ENCODE measurements at regions not wholly inside any gene's neighbourhood (a gene's known extent, or its start where the extent isn't known, plus 50 kb on each side); places are given as distances from the start of the nearest gene placed in this dataset.

DNA sequence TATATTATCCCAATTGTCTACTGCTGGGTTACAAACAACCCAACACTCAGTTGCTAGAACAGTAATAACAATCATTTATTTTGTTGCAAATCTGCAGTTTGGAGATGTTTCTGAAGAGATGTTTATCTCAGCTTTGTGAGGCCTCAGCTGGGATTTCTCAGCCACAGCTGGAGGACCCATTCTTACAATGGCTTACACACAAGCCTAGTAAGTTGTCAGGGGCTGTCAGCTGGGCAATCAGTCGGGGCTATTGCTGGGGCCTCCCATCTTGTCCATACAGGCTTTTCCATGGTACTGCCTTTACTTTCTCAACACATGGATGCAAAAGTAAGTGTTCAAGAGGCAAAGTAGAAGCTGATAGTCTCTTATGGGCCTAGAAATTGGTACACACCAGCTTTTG, 491.7 kb upstream of the NXPH2 start:
- no peak for DNase-seq (ENCODE audit: low read depth)
- Histone ChIP-seq H3K27me3 (replicated peaks; ENCODE audit: control insufficient read depth, insufficient read depth, low read length) (no peaks in the 10 kb centered on the region), H3K9me3 (ENCODE audit: control insufficient read depth, low read length) (no peaks in the 10 kb centered on the region), H3K9ac (ENCODE audit: low read length) (no peak overlapping the region), H3K36me3 (ENCODE audit: control insufficient read depth, insufficient read depth, low read length, severe bottlenecking) (no peaks in the 10 kb centered on the region), H3K4me1 (ENCODE audit: control insufficient read depth, insufficient read depth, low read length) (no peaks in the 10 kb centered on the region), H3K4me3 (ENCODE audit: low read length) (no peak overlapping the region)

GRCh38 chr2:139271149-139271548, 491.0 kb upstream of the NXPH2 start:
- Histone ChIP-seq H3K4me3 (ENCODE audit: low read length) (no peak overlapping the region), H3K9ac (ENCODE audit: low read length) (no peak overlapping the region), H3K36me3 (ENCODE audit: control insufficient read depth, insufficient read depth, low read length, severe bottlenecking) (no peaks in the 10 kb centered on the region), H3K9me3 (ENCODE audit: control insufficient read depth, low read length) (no peaks in the 10 kb centered on the region), H3K27me3 (replicated peaks; ENCODE audit: control insufficient read depth, insufficient read depth, low read length) (no peaks in the 10 kb centered on the region), H3K4me1 (ENCODE audit: control insufficient read depth, insufficient read depth, low read length) (no peaks in the 10 kb centered on the region)
- no peak for DNase-seq (ENCODE audit: low read depth)

- Histone ChIP-seq H3K9me3 (ENCODE audit: control insufficient read depth, low read length) (no peaks in the 10 kb centered on the region), H3K9ac (ENCODE audit: low read length) (no peak overlapping the region), H3K4me1 (ENCODE audit: control insufficient read depth, insufficient read depth, low read length) (no peaks in the 10 kb centered on the region), H3K36me3 (ENCODE audit: control insufficient read depth, insufficient read depth, low read length, severe bottlenecking) (no peaks in the 10 kb centered on the region), H3K4me3 (ENCODE audit: low read length) (no peak overlapping the region), H3K27me3 (replicated peaks; ENCODE audit: control insufficient read depth, insufficient read depth, low read length) (no peaks in the 10 kb centered on the region)
- DNase-seq (ENCODE audit: low read depth), result no peak
These were observed 479.9 kb upstream of the NXPH2 start for GRCh38 chr2:139260052-139260430.

DNA sequence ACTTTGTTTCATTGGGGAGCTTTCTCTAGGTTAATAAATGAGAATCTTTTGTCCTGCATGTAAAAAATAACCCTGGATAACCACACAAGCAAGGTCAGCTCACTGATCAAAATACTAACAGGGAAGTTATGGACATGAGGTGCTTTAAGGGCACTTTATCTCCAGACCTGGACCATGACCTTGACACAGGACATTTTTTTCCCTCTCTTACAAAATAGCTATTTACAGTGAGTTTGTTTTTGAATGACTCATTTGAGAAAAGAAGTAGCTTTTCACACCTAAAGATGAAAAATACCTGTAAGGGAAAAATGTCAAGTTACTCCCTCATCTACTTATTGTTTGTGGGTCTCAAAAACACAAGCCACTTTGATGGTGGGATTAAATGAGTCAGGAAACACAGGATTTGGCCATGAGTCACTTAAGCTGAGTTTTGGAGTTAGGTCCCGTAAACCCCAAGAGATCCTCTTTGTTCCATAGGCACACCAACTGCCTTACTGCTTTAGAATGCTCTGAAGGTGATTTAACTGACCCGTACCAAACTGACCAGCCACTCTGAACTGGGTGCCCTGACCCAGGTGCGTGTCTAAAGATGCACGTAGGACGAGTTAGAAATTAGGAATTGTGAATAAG, 479.3 kb upstream of the NXPH2 start:
- Histone ChIP-seq H3K36me3 (ENCODE audit: control insufficient read depth, insufficient read depth, low read length, severe bottlenecking) (no peaks in the 10 kb centered on the region), H3K27me3 (replicated peaks; ENCODE audit: control insufficient read depth, insufficient read depth, low read length) (no peaks in the 10 kb centered on the region), H3K9ac (ENCODE audit: low read length) (no peak overlapping the region), H3K9me3 (ENCODE audit: control insufficient read depth, low read length) (no peaks in the 10 kb centered on the region), H3K4me1 (ENCODE audit: control insufficient read depth, insufficient read depth, low read length) (no peaks in the 10 kb centered on the region), H3K4me3 (ENCODE audit: low read length) (no peak overlapping the region)
- no peak for DNase-seq (ENCODE audit: low read depth)

DNA sequence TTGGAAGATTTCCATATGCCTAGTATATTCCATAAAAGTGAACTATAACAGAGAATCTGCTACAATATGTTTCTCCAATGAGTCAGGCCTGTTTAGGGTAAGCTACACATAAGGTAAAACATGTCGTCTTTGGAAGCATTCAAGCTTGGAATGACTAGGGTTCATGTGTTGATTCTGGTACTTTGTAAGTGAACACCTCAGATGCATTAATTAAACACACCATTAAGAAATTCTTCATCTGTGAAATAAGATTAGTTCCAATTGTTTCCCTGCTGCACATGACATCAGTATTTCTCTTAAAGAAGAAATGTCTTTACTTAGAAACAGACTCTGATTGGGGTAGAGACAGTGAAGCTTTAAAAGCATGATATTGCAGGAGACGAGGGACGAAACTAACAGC, 461.1 kb upstream of the NXPH2 start:
- Histone ChIP-seq H3K4me3 (ENCODE audit: low read length) (no peak overlapping the region), H3K9me3 (ENCODE audit: control insufficient read depth, low read length) (no peaks in the 10 kb centered on the region), H3K36me3 (ENCODE audit: control insufficient read depth, insufficient read depth, low read length, severe bottlenecking) (no peaks in the 10 kb centered on the region), H3K9ac (ENCODE audit: low read length) (no peak overlapping the region), H3K4me1 (ENCODE audit: control insufficient read depth, insufficient read depth, low read length) (no peaks in the 10 kb centered on the region), H3K27me3 (replicated peaks; ENCODE audit: control insufficient read depth, insufficient read depth, low read length) (no peaks in the 10 kb centered on the region)
- DNase-seq (ENCODE audit: low read depth), result no peak

DNA sequence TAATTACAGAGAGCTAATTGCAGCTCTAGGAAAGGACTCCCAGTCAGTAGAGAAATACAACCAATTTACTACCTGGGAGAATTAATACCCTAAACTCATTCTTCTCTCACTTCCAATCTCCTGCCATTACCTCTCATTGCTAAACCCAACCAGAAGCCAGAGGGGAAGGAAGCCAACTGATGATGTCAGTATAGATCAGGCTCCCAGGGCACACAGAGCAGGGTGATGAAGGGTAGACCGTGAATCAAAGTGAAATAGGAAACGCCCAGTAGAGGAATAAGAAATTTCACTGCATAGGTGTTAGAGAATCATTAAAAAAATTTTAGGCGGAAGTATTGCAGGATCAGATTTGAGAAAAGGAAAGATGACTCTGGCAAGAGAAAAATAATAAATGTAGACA, 456.8 kb upstream of the NXPH2 start:
- H3K9ac ChIP-seq (ENCODE audit: low read length), result no peak overlapping the region
- H3K36me3 ChIP-seq (ENCODE audit: control insufficient read depth, insufficient read depth, low read length, severe bottlenecking), result no peaks in the 10 kb centered on the region
- H3K9me3 ChIP-seq (ENCODE audit: control insufficient read depth, low read length), result no peaks in the 10 kb centered on the region
- H3K4me1 ChIP-seq (ENCODE audit: control insufficient read depth, insufficient read depth, low read length), result no peaks in the 10 kb centered on the region
- H3K27me3 ChIP-seq (replicated peaks; ENCODE audit: control insufficient read depth, insufficient read depth, low read length), result no peaks in the 10 kb centered on the region
- H3K4me3 ChIP-seq (ENCODE audit: low read length), result no peak overlapping the region
- DNase-seq (ENCODE audit: low read depth), result no peak

DNA sequence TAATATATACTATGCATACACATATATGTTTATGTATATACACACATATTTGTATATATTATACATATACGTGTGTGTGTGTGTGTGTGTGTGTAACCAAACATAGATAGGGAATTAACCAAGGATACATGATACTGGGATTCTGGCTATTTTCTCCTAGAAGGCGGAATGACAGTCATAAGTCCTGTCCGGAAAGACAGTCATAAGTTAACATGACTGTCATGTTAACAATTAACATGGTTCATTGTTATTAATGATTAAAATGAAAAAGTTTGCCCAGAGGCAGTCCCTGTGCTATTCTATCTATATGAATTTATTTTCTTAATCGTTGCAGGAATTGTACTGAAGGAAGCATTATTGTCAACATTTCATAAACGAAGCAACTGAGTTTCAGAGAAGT, 450.7 kb upstream of the NXPH2 start:
- no peak for DNase-seq (ENCODE audit: low read depth)
- Histone ChIP-seq H3K9me3 (ENCODE audit: control insufficient read depth, low read length) (no peaks in the 10 kb centered on the region), H3K27me3 (replicated peaks; ENCODE audit: control insufficient read depth, insufficient read depth, low read length) (no peaks in the 10 kb centered on the region), H3K9ac (ENCODE audit: low read length) (no peak overlapping the region), H3K4me1 (ENCODE audit: control insufficient read depth, insufficient read depth, low read length) (no peaks in the 10 kb centered on the region), H3K36me3 (ENCODE audit: control insufficient read depth, insufficient read depth, low read length, severe bottlenecking) (no peaks in the 10 kb centered on the region), H3K4me3 (ENCODE audit: low read length) (no peak overlapping the region)

DNA sequence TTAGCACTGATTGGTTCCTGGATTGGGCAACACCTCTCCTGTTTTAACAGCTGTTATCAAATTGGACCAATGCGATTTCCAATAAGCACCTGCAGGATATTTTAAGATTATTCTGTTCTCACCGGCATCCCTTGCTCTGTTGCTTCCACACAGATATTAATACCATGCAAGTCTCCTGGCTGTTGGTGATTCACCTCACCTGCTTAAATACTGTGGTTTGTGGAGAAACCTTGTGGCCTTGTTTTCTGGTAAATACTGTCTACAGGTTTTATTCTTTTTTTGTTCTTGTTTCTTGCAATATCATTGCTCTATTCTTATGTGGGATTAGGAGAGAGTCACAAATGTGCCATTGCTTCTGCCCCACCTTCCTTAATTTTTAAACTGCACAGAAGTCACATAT, 448.1 kb upstream of the NXPH2 start:
- no peak for DNase-seq (ENCODE audit: low read depth)
- no peak overlapping the region for H3K4me3 ChIP-seq (ENCODE audit: low read length)
- H3K27me3 ChIP-seq (replicated peaks; ENCODE audit: control insufficient read depth, insufficient read depth, low read length), result no peaks in the 10 kb centered on the region
- no peaks in the 10 kb centered on the region for H3K4me1 ChIP-seq (ENCODE audit: control insufficient read depth, insufficient read depth, low read length)
- H3K9me3 ChIP-seq (ENCODE audit: control insufficient read depth, low read length), result no peaks in the 10 kb centered on the region
- no peak overlapping the region for H3K9ac ChIP-seq (ENCODE audit: low read length)
- no peaks in the 10 kb centered on the region for H3K36me3 ChIP-seq (ENCODE audit: control insufficient read depth, insufficient read depth, low read length, severe bottlenecking)

GRCh38 chr2:139225961-139226360, 445.8 kb upstream of the NXPH2 start:
- H3K27me3 ChIP-seq (replicated peaks; ENCODE audit: control insufficient read depth, insufficient read depth, low read length), result no peaks in the 10 kb centered on the region
- H3K9ac ChIP-seq (ENCODE audit: low read length), result no peak overlapping the region
- no peaks in the 10 kb centered on the region for H3K4me1 ChIP-seq (ENCODE audit: control insufficient read depth, insufficient read depth, low read length)
- H3K9me3 ChIP-seq (ENCODE audit: control insufficient read depth, low read length), result no peaks in the 10 kb centered on the region
- H3K4me3 ChIP-seq (ENCODE audit: low read length), result no peak overlapping the region
- no peak for DNase-seq (ENCODE audit: low read depth)
- no peaks in the 10 kb centered on the region for H3K36me3 ChIP-seq (ENCODE audit: control insufficient read depth, insufficient read depth, low read length, severe bottlenecking)

DNA sequence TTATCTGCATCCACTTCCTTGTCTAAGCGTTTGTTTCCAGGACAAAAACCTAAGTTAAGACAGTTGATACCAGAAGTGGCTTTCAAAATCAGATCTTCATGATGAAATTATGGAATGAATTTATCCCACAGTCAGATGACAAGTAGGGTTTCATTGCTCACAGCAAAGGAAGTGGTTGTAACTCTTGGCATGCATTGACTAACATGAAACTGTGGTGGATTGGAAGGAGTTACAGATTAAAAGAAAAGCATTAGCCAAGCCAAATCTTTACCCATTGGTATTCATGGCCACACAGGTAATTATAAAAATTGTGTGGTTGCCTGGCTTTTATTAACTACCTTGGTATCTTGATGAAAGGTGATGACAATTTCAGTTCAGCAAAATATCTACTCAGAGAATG, 438.0 kb upstream of the NXPH2 start:
- Histone ChIP-seq H3K9ac (ENCODE audit: low read length) (no peak overlapping the region), H3K4me1 (ENCODE audit: control insufficient read depth, insufficient read depth, low read length) (no peaks in the 10 kb centered on the region), H3K36me3 (ENCODE audit: control insufficient read depth, insufficient read depth, low read length, severe bottlenecking) (no peaks in the 10 kb centered on the region), H3K9me3 (ENCODE audit: control insufficient read depth, low read length) (no peaks in the 10 kb centered on the region), H3K4me3 (ENCODE audit: low read length) (no peak overlapping the region), H3K27me3 (replicated peaks; ENCODE audit: control insufficient read depth, insufficient read depth, low read length) (no peaks in the 10 kb centered on the region)
- DNase-seq (ENCODE audit: low read depth), result no peak

DNA sequence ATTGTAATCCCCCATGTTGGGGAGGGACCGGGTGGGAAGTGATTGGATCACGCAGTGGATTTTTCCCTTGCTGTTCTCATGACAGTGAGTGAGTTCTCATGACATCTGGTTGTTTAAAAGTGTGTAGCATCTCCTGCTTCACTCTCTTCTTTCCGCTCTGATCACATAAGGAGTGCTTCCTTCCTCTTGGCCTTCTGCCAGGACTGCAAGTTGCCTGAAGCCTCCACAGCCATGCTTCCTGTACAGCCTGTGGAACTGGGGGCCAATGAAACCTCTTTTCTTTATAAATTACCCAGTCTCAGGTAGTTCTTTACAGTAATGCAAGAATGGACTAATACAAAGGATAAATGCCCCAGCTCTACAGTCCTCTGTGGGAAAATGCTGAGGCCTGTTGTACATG, 437.5 kb upstream of the NXPH2 start:
- Histone ChIP-seq H3K27me3 (replicated peaks; ENCODE audit: control insufficient read depth, insufficient read depth, low read length) (no peaks in the 10 kb centered on the region), H3K4me1 (ENCODE audit: control insufficient read depth, insufficient read depth, low read length) (no peaks in the 10 kb centered on the region), H3K36me3 (ENCODE audit: control insufficient read depth, insufficient read depth, low read length, severe bottlenecking) (no peaks in the 10 kb centered on the region), H3K9me3 (ENCODE audit: control insufficient read depth, low read length) (no peaks in the 10 kb centered on the region), H3K4me3 (ENCODE audit: low read length) (no peak overlapping the region), H3K9ac (ENCODE audit: low read length) (no peak overlapping the region)
- DNase-seq (ENCODE audit: low read depth), result no peak

DNA sequence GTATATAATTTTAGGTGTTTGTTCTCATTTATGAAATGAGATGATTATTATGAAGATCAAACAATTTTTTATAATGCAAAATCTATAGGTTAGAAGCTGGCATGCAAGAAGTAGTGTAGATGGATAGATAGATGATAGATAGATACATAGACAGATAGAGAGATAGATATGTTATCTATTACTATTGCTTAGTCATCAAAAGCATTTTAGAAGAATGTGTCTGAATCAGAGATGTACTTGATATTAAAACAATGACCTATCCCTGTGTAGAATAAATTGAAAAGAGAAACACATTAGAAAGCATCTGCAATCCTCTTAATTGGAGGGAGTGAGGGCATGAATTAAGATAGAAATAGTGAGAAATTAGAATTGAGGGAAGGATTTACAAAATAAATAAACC, 436.2 kb upstream of the NXPH2 start:
- no peaks in the 10 kb centered on the region for H3K4me1 ChIP-seq (ENCODE audit: control insufficient read depth, insufficient read depth, low read length)
- no peaks in the 10 kb centered on the region for H3K27me3 ChIP-seq (replicated peaks; ENCODE audit: control insufficient read depth, insufficient read depth, low read length)
- no peaks in the 10 kb centered on the region for H3K36me3 ChIP-seq (ENCODE audit: control insufficient read depth, insufficient read depth, low read length, severe bottlenecking)
- H3K4me3 ChIP-seq (ENCODE audit: low read length), result no peak overlapping the region
- no peak overlapping the region for H3K9ac ChIP-seq (ENCODE audit: low read length)
- no peak for DNase-seq (ENCODE audit: low read depth)
- H3K9me3 ChIP-seq (ENCODE audit: control insufficient read depth, low read length), result no peaks in the 10 kb centered on the region
